Stimulated activated CD8-positive, alpha-beta memory T cell treated with anti-CD3 and anti-CD28 coated beads, Interleukin-4, amount 100 ng/mL, for 48 hours (primary cell): ENCODE measurements at regions not wholly inside any gene's neighbourhood (a gene's known extent, or its start where the extent isn't known, plus 50 kb on each side); places are given as distances from the start of the nearest gene placed in this dataset.
"Not testable (repeated sequence)": the region's sequence is repeated elsewhere in the genome, so short reads cannot be mapped to it uniquely, and the experiment has no call there.

ENCODE experiments used
- DNase-seq: peaks from one replicate; pipeline ENCODE4 v3.0.0-alpha.2; 2020

- no peak for DNase-seq
Measured at GRCh38 chr3:82376883-82377282, 615.4 kb upstream of the GBE1 start.

GRCh38 chr3:82373833-82374232, 612.4 kb upstream of the GBE1 start:
- not testable (repeated sequence) for DNase-seq

- no peak for DNase-seq
Measured at GRCh38 chr3:82364827-82365226, 603.4 kb upstream of the GBE1 start.

- no peak for DNase-seq
Measured at GRCh38 chr3:82363131-82363530, 601.7 kb upstream of the GBE1 start.

GRCh38 chr3:82355228-82355627, 593.8 kb upstream of the GBE1 start:
- DNase-seq, result no peak

- DNase-seq, result no peak
Measured at GRCh38 chr3:82354228-82354627, 592.8 kb upstream of the GBE1 start.

- DNase-seq, result no peak
Measured at GRCh38 chr3:82353306-82354171, 592.1 kb upstream of the GBE1 start.

- no peak for DNase-seq
Measured at GRCh38 chr3:82347585-82347984, 586.1 kb upstream of the GBE1 start.

GRCh38 chr3:82342521-82342920, 581.1 kb upstream of the GBE1 start:
- DNase-seq, result no peak

GRCh38 chr3:82329300-82329699, 567.9 kb upstream of the GBE1 start:
- DNase-seq, result no peak

GRCh38 chr3:82311901-82312300, 550.5 kb upstream of the GBE1 start:
- no peak for DNase-seq

- DNase-seq, result no peak
Measured at GRCh38 chr3:82308755-82309154, 547.3 kb upstream of the GBE1 start.

GRCh38 chr3:82306189-82306588, 544.7 kb upstream of the GBE1 start:
- DNase-seq, result no peak

GRCh38 chr3:82294609-82295008, 533.2 kb upstream of the GBE1 start:
- no peak for DNase-seq

GRCh38 chr3:82293867-82294266, 532.4 kb upstream of the GBE1 start:
- DNase-seq, result no peak

- DNase-seq, result no peak
Measured at GRCh38 chr3:82293435-82293834, 532.0 kb upstream of the GBE1 start.

GRCh38 chr3:82287562-82287961, 526.1 kb upstream of the GBE1 start:
- DNase-seq, result no peak

- DNase-seq, result no peak
Measured at GRCh38 chr3:82281205-82281604, 519.8 kb upstream of the GBE1 start.

- no peak for DNase-seq
Measured at GRCh38 chr3:82276992-82277391, 515.5 kb upstream of the GBE1 start.

- no peak for DNase-seq
Measured at GRCh38 chr3:82274897-82275296, 513.5 kb upstream of the GBE1 start.

- no peak for DNase-seq
Measured at GRCh38 chr3:82265747-82266146, 504.3 kb upstream of the GBE1 start.

- DNase-seq, result no peak
Measured at GRCh38 chr3:82262193-82262592, 500.7 kb upstream of the GBE1 start.

GRCh38 chr3:82261637-82262036, 500.2 kb upstream of the GBE1 start:
- no peak for DNase-seq

- DNase-seq, result no peak
Measured at GRCh38 chr3:82261013-82261412, 499.6 kb upstream of the GBE1 start.

GRCh38 chr3:82259994-82260393, 498.5 kb upstream of the GBE1 start:
- no peak for DNase-seq
